ENCODE measurements at regions not wholly inside any gene's neighbourhood (a gene's known extent, or its start where the extent isn't known, plus 50 kb on each side); places are given as distances from the start of the nearest gene placed in this dataset.
A peak's percentile ranks its signal among the peaks of the same experiment; 100 is the strongest.

DNA sequence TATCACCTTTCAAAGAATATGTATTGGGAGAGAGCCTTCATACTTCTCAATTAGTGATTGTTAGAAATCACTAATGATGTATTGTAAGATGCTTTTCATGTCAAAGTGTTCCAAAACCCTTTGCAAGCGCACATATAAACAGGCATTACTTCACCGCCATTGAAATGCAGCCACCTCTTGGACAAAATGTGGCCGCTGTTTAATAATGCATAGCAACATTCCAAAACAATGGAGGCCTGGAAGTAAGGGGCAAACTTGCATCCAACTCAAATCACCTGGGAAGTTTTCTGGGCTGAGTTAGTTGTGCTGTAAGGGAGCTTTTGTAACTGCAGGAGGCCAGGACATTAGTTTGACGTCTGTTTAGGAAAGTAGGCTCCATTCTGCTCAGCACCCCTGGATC is 438.1 kb downstream of the FGF9 start:
- intact Hi-C loops (cut with DNase I; ENCODE audit: low total_unique reads): no loop called here
- whole genome bisulfite sequencing, 2 donors: 87 to 92% methylated on average over 4 of the region's 4 CpGs
- DNase-seq (ENCODE audit: low spot score in 2 of 2): no peak
- no peak overlapping the region for H3K4me3 ChIP-seq (ENCODE audit: low read depth, poor library complexity, severe bottlenecking)
- TF ChIP-seq, protein P1, sequence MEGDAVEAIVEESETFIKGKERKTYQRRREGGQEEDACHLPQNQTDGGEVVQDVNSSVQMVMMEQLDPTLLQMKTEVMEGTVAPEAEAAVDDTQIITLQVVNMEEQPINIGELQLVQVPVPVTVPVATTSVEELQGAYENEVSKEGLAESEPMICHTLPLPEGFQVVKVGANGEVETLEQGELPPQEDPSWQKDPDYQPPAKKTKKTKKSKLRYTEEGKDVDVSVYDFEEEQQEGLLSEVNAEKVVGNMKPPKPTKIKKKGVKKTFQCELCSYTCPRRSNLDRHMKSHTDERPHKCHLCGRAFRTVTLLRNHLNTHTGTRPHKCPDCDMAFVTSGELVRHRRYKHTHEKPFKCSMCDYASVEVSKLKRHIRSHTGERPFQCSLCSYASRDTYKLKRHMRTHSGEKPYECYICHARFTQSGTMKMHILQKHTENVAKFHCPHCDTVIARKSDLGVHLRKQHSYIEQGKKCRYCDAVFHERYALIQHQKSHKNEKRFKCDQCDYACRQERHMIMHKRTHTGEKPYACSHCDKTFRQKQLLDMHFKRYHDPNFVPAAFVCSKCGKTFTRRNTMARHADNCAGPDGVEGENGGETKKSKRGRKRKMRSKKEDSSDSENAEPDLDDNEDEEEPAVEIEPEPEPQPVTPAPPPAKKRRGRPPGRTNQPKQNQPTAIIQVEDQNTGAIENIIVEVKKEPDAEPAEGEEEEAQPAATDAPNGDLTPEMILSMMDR (IDR thresholded peaks at IDR 0.05): no peak
- no peak for TF ChIP-seq POLR2A (IDR thresholded peaks at IDR 0.05)

DNA sequence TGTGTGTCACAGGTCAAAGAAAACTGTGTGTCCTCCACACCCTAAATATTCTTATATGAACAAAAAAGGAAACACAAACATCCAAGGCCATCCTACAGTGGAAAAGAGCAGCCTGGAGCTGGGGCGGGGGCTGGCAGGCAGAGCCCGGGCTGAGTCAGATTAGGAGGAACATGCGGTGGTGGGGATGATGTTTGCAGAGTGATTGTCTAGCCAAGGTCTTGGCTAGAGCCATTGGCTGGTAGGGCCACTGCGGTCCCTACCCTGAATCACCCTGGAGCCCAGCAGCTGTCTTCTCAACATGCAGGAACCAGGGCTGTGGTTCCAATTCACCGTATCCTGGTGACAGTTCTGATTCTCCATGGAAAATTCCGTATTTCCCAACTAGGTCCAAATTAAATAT is 439.5 kb downstream of the FGF9 start:
- peak in 1 of 2 donors; percentile 47 for DNase-seq (ENCODE audit: low spot score in 2 of 2)
- 54 to 57% methylated on average over 6 of the region's 6 CpGs for WGBS, 2 donors
- TF ChIP-seq, protein P1 (IDR thresholded peaks at IDR 0.05): no peak
- TF ChIP-seq POLR2A (IDR thresholded peaks at IDR 0.05): no peak
- H3K4me3 ChIP-seq (ENCODE audit: low read depth, poor library complexity, severe bottlenecking): no peak overlapping the region
- intact Hi-C loops (cut with DNase I; ENCODE audit: low total_unique reads): no loop called here

DNA sequence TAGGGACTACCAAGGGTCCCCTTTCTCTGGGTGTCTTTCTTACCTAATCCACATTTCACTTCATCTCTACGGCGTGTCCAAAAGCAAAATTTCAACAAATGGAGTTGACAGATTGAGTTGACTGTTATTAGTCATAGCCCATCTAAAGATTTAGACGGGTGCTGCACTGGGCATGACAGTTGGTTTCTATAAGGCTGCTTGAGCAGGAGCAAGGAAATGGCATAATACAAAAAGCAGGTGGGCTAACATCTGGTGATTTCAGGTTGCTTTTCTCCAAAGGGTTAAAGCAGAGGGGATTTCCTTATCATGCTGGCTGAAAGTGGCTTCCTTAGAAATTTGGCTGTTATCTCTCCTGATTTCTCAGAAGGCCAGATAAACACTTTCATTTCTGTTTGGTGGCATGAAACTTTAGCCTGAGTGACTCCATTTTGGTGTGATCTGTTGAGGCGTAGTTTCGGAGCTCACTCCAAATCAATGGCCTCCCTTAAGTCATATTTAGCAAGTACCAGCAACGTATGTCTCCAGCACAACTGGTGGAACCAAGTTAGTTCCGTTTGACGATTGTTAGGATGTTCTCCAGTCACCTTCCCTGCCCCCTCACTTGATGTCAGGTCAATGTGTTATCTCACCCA is 440.4 kb downstream of the FGF9 start:
- H3K4me3 ChIP-seq (ENCODE audit: low read depth, poor library complexity, severe bottlenecking): no peak overlapping the region
- WGBS, 2 donors: 91% methylated on average over 8 of the region's 8 CpGs
- no peak for TF ChIP-seq POLR2A (IDR thresholded peaks at IDR 0.05)
- TF ChIP-seq, protein P1 (IDR thresholded peaks at IDR 0.05): no peak
- intact Hi-C loops (cut with DNase I; ENCODE audit: low total_unique reads): no loop called here
- DNase-seq (ENCODE audit: low spot score in 2 of 2): no peak

DNA sequence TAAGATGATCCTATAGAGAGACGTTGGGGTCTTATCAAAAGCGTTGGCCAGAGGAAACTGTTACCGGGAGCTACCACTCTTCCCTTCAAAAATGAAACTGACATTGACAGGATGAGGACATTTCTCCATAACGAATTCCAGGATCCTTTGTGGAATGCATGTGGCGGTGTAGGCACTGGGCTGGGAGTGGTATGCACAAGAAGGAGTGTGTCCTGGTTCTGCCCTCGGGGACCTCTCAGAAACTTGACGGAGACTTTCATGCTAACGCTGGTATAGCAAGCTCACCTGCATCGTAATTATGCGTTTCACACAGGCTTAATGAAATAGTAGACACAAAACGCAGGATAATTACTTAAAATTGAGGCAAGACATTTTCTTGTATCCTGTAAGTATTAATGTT is 441.1 kb downstream of the FGF9 start:
- no peak overlapping the region for H3K4me3 ChIP-seq (ENCODE audit: low read depth, poor library complexity, severe bottlenecking)
- WGBS, 2 donors: 73 to 87% methylated on average over 11 of the region's 11 CpGs
- no peak for DNase-seq (ENCODE audit: low spot score in 2 of 2)
- intact Hi-C loops (cut with DNase I; ENCODE audit: low total_unique reads): no loop called here
- no peak for TF ChIP-seq POLR2A (IDR thresholded peaks at IDR 0.05)
- TF ChIP-seq, protein P1 (IDR thresholded peaks at IDR 0.05): no peak

DNA sequence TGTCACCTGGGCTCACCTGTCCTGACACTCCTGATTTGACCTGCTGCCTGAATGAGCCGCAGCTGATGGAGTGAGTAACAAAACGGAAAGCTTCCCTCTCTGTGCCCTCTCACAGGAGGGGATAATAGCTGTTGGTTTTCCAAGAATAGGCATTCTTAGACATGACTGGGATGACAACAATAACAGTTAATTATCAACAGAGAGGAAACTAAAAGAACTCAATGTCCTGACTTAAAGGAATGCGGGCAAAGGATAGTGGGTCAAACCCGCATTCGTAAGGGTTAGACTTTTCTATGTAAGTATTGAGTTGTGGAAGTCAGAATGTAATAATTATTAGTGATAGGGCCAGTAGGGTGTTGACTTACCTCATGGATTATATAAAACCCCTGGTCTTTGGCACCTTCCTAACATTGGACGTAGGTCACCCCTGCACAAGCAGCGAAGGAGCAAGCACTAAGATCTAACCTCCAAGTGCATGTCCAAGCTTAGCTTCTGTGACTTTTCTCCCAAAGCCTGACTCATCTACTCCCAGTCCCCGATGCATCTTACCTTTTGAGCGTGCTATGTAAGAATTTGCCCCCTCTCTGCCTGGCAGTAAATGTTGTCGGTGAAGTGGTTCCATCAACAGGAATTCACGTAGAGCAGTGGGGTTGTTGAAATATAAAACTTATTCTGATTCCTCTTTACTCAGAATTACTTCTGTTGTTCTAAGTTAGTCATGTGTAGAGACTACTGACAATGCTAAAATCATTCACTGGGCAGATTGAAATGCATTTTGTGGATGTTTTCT is 442.3 kb downstream of the FGF9 start:
- intact Hi-C loops (cut with DNase I; ENCODE audit: low total_unique reads): no loop called here

More for the DNA sequence above, 442.3 kb downstream of the FGF9 start:
- 93 to 94% methylated on average over 11 of the region's 11 CpGs for WGBS, 2 donors
- no peak for TF ChIP-seq POLR2A (IDR thresholded peaks at IDR 0.05)
- TF ChIP-seq, protein P1 (IDR thresholded peaks at IDR 0.05): no peak
- no peak overlapping the region for H3K4me3 ChIP-seq (ENCODE audit: low read depth, poor library complexity, severe bottlenecking)
- DNase-seq (ENCODE audit: low spot score in 2 of 2): no peak

Measured in lower leg skin (tissue), 4 donors.